ENCODE measurements at regions not wholly inside any gene's neighbourhood (a gene's known extent, or its start where the extent isn't known, plus 50 kb on each side); places are given as distances from the start of the nearest gene placed in this dataset.

DNA sequence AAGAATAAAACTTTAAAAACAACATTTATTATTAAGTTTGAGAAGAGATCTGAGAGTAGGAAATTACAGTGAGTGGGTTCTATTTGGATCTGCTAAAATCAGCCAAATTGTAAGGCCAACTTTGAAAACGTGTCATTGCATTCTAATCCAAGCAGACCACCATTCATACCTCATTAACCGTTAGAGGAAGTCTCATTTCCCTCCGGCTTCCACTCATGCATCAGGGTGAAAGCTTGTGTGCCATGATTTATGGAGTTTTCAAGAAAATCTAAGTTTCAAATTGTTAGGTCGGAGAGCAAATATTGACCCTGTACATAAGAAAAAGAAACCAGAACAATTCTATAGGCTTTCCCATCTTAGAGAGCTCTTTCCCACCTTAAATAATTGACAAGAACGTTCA, 166.6 kb upstream of the NRG3 start:
- TF ChIP-seq CTCF (IDR thresholded peaks at IDR 0.05; ENCODE audit: poor library complexity) (no peak), EZH2phosphoT487 (IDR thresholded peaks at IDR 0.05; ENCODE audit: low read depth, severe bottlenecking, unreplicated experiment) (no peak), EZH2 (IDR thresholded peaks at IDR 0.05; ENCODE audit: borderline replicate concordance) (no peak)
